Stimulated activated naive CD8-positive, alpha-beta T cell treated with anti-CD3 and anti-CD28 coated beads, Interleukin-15, Interleukin-2, amounts not matched to agents 100 ng/mL and 50 ng/mL, for 24 hours (primary cell): ENCODE measurements at regions not wholly inside any gene's neighbourhood (a gene's known extent, or its start where the extent isn't known, plus 50 kb on each side); places are given as distances from the start of the nearest gene placed in this dataset.
"Not testable (repeated sequence)": the region's sequence is repeated elsewhere in the genome, so short reads cannot be mapped to it uniquely, and the experiment has no call there.

Source experiments
- H3K27ac Mint-ChIP-seq: one replicate; pipeline ENCODE4 v1.8.0; 2021; ENCODE audit warnings: mild to moderate bottlenecking, mixed read lengths
- H3K27me3 Mint-ChIP-seq: one replicate; pipeline ENCODE4 v1.8.0; 2021; ENCODE audit warnings: mixed read lengths
- H3K36me3 Mint-ChIP-seq: one replicate; pipeline ENCODE4 v1.8.0; 2021; ENCODE audit warnings: low read depth, mixed read lengths
- H3K4me1 Mint-ChIP-seq: one replicate; pipeline ENCODE4 v1.8.0; 2021; ENCODE audit warnings: low read depth, mixed read lengths
- H3K4me3 Mint-ChIP-seq: one replicate; pipeline ENCODE4 v1.8.0; 2021; ENCODE audit warnings: mild to moderate bottlenecking, mixed read lengths
- H3K9me3 Mint-ChIP-seq: one replicate; pipeline ENCODE4 v1.8.0; 2021; ENCODE audit warnings: mixed read lengths

DNA sequence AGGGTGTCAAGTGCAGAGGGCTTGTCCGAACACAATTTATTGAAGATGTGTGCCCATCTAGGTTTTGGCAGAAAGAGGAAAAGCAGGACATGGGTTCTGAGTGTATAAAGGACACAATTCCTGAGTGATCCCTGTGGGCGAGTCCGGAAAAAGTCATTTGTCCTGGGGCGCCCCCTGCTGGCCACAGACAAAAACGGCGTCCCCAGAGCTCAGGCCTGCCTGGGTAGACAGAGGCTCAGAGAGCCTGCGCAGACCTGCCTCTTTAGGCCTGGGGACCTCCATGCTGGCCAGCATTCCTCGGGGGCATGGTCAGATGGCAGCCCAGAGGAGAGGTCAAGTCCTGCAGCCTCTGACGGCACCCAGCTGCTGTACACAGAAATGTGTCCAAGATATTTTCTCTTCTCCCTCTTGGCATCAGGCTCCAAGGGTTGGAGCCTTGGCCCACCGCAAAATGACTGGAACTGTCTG, 65.5 kb upstream of the LRP8 start:
- H3K4me3 Mint-ChIP-seq = no peak overlapping the region
- H3K4me1 Mint-ChIP-seq = no peaks in the 10 kb centered on the region
- H3K36me3 Mint-ChIP-seq = no peaks in the 10 kb centered on the region
- no peak overlapping the region for H3K27ac Mint-ChIP-seq
- H3K9me3 Mint-ChIP-seq = no peaks in the 10 kb centered on the region
- H3K27me3 Mint-ChIP-seq = no peaks in the 10 kb centered on the region

DNA sequence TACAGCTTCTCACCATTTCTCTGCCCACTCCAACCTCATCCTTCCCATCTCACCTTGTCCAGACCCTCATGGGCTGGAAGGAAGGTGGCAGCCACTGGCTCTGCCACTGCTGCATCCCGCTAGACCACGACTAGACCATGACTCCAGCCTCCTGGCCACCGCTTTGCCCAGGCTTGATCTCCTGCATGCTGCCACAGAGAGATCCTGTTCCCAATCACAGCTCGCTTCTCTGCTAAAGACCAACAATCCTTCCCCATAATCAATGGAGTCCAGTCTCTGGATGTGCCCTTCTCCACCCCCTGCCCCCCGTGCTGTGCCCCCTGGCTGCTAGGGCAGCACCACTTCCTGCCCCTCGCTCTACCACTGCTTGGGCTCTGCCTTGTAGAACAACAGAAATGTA, 64.9 kb upstream of the DMRTB1 start:
- Mint-ChIP-seq H3K27me3 (no peaks in the 10 kb centered on the region), H3K36me3 (no peaks in the 10 kb centered on the region), H3K27ac (no peak overlapping the region), H3K4me3 (no peak overlapping the region), H3K9me3 (no peaks in the 10 kb centered on the region), H3K4me1 (no peaks in the 10 kb centered on the region)

DNA sequence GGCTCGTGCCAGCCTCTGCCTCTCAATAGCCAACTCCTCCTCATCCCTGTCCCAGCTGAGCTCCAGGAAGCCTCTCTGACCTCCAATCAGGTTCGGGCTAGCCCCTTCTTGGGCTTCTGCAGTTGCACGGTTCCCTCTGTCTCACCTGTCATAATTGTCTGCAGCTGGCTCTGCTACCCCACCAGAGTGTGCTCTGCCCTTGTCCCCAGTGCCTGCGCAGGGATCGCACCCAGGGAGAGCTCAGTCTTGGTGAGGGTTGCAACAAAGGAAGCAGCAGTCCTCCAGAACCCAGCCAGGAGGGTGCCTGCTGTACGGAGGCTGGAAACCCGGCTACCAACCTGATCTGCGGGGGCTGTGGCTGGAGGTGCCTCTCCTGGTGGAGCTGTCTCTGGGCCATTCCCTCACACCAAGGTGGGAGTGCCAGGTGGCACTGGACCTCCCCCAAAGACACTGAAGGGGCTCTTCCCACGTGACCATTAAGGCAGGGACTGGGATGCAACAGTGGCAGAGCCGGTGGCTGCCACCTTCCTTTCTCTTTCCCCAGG, 63.5 kb upstream of the DMRTB1 start:
- H3K4me3 Mint-ChIP-seq = no peak overlapping the region
- H3K27ac Mint-ChIP-seq = no peak overlapping the region

DNA sequence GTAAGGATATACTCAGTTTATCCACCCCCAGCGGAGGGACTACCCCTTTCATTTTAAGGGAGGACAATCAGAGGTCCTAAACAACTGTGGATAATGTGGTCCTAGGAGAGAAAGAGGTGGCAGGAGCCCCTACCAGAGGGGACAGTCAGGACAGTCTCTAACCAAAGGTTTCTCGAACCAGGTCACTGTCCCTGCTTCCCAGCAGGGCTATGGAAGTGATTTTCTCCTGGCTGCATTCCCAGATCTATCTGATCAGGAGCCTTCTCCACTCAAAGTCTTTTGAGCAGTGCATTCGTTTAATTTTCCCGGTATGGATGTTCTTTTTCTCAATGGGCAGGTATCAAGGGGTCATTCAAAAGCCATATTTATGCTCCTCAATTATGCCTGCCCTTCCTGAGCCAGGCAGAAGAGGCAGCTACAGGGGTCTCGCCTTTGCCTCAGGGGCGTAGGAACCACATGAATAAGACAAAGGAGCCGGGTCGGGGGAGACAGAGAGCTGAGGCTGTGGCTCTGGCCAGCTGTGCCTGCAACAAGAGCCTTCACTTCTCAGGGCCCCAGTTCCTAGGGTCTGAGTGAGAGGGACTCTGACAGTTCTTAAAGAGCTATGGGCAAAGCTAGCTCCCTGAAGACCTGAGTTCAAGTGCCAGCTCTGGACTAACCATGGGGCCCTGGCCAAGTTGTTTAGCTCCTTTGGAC, 62.5 kb upstream of the DMRTB1 start:
- no peaks in the 10 kb centered on the region for H3K9me3 Mint-ChIP-seq
- H3K27ac Mint-ChIP-seq = no peak overlapping the region
- no peaks in the 10 kb centered on the region for H3K4me1 Mint-ChIP-seq
- no peaks in the 10 kb centered on the region for H3K27me3 Mint-ChIP-seq
- H3K36me3 Mint-ChIP-seq = no peaks in the 10 kb centered on the region
- H3K4me3 Mint-ChIP-seq = no peak overlapping the region

More for the DNA sequence above, 63.5 kb upstream of the DMRTB1 start:
- Mint-ChIP-seq H3K4me1 (no peaks in the 10 kb centered on the region), H3K36me3 (no peaks in the 10 kb centered on the region), H3K27me3 (no peaks in the 10 kb centered on the region), H3K9me3 (no peaks in the 10 kb centered on the region)

DNA sequence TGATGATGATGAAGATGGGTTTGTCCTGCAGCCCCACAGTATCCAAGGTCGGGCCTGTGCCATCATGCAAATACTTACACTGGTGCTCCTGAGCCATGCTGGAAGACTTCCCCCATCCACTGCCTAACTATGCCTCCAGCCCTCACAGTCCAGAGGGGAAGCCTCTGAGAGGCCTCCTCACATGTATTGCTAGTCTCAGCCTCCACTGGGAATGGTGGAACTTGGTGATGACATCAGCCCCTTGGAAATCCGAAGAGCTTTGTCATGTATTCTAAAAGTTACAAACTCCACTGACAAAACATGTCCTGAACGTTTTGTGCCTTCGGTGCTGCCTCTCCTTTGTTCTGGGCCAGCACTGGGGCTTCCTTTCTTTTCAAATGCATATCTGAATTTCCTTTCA, 61.1 kb upstream of the DMRTB1 start:
- Mint-ChIP-seq H3K4me3 (no peak overlapping the region), H3K36me3 (no peaks in the 10 kb centered on the region), H3K27ac (no peak overlapping the region), H3K9me3 (no peaks in the 10 kb centered on the region), H3K4me1 (no peaks in the 10 kb centered on the region), H3K27me3 (no peaks in the 10 kb centered on the region)

DNA sequence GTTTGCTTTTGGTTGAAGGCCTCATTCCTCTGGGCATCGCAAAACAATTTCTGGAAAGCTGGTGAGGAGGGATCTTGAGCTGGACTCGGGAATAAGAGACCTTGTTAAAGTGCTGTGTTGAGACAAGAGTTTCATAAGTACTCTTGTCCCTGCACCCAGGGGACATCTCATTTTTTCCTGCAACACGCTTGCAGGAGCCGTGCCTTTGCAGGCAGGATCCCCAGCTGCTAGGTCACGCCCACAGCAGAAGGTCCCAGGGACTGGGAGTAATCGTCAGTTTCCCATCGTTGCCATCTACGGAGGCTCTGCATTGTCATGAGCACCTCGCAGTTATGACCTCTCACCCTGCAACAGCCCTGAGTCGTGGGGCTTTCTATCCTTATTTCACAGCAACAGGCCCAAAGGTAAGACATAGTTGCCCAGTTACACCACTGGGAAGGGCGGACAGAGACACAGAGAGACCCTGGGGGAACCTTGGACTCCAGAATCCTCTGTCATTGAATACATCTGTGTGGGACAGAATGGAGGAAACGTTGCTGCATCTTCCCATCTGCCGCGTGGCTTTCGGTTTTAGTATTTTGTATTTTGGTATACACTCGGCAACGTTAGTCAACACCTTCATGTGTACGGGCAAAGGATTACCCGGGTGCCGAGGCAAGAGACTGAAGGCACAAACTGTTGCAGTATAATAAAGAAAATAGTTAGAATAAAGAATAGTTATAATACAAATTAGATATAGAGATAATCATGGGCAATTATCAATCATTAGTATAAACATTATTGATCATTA, 60.4 kb upstream of the DMRTB1 start:
- Mint-ChIP-seq H3K36me3 (no peaks in the 10 kb centered on the region), H3K4me1 (no peaks in the 10 kb centered on the region), H3K27me3 (no peaks in the 10 kb centered on the region), H3K4me3 (no peak overlapping the region), H3K27ac (no peak overlapping the region), H3K9me3 (no peaks in the 10 kb centered on the region)

DNA sequence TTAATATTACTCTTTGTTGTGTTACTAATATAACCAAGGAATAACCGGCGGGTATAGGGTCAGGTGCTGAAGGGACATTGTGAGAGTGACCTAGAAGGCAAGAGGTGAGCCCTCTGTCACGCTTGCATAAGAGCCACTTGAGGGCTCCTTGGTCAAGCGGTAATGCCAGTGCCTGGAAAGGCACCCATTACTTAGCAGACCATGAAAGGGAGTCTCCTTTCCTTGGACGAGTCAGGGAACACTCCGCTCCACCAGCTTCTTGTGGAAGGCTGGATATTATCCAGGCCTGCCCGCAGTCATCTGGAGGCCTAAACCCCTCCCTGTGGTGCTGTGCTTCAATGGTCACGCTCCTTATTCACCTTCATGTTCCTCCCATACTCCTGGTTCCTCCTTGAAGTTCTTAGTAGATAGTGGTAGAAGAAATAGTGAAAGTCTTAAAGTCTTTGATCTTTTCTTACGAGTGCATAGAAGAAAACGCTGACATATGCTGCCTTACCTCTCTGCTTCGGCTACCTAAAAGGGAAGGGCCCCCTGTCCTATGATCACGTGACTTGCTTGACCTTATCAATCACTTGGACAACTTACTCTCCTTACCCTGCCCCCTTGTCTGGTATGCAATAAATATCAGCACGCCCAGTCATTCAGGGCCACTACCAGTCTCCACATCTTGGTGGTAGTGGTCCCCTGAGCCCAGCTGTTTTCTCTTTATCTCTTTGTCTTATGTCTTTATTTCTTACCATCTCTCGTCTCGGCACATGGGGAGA, 59.6 kb upstream of the DMRTB1 start:
- not testable (repeated sequence) for H3K4me3 Mint-ChIP-seq, H3K27ac Mint-ChIP-seq, H3K36me3 Mint-ChIP-seq, H3K9me3 Mint-ChIP-seq, H3K27me3 Mint-ChIP-seq, H3K4me1 Mint-ChIP-seq

DNA sequence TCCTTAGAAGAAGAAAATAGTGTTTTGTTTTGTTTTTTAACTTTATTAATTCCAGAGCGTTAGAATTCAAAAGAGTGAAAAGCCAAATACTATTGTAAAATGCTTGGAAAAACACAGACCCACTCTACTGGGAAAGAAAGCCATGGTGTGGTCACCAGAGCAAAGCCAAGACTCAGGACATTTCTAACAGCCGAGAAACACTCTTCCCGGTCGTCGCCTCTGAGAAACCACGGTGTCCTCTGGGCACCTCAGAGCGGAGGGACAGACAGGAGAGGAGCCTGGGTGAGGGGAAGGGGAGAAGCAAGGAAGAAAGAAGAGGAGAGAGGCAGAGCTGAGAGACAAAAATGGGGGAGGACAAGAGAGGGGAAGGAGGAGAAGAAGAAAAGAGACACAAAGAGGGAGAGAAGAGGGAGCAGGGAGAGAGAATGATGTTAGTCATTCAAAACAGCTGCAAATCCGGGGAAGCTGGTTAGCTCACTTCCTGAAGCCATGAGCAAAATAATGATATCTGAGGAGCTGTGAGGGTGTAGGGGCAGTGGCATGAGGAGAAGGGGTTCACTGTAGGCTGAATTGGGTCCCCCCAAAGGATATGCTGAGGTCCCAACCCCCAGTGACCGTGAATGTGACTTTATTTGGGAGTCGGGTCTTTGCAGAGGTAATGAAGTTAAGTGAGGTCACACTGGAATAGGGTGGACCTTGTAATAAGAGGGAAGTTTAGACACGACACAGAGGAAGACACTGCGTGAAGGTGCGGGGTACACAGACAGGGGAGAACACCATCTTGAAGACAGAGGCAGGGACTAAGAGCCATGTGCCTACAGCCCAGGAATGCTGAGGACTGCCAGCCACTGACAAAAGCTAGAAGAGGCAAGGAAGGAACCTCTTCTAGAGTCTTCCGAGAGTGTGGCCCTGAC, 58.2 kb upstream of the DMRTB1 start:
- Mint-ChIP-seq H3K27ac (no peak overlapping the region), H3K4me3 (no peak overlapping the region), H3K36me3 (no peaks in the 10 kb centered on the region), H3K4me1 (no peaks in the 10 kb centered on the region), H3K27me3 (no peaks in the 10 kb centered on the region), H3K9me3 (no peaks in the 10 kb centered on the region)

DNA sequence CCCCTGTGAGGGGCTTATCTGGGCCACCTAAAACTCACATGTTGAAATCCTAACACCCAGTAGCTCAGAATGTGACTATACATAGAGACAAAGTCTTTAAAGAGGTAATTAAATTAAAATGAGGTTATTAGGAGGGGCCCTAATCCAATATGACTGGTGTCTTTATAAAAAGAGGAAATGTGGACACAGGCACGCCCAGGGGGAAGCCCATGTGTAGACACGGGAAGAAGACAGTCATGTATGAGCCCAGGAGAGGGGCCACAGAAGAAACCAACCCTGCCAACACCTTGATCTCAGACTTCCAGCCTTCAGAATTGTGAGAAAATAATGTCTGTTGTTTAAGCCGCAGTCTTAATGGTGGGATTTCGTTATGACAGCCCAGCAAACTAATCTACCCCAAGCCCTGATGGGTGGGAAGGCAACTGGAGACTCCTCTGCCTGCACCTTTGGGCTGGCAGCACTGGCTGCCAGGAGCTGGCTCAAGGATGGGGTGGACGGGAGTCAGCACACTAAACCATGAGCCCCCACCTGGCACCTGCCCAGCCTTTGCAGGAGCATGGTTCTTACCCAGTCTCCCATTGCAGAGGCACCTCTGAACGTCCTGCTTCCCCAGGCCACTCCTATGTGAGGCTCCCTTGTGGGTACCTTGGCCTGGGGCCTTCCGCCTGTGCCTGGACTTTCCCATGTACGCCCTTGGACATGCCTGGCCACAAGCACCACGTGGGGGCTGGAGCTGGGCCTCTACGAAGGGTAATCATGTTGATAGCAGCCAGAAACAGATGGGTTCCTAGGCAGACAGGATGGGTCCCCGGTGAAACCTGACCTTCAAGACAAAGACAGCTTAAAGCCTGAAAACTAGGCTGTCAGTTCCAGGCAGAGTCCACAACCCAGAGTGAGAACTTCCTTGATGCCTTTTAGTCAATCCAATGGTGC, 57.1 kb upstream of the DMRTB1 start:
- H3K36me3 Mint-ChIP-seq = no peaks in the 10 kb centered on the region
- no peaks in the 10 kb centered on the region for H3K4me1 Mint-ChIP-seq
- H3K27ac Mint-ChIP-seq = no peak overlapping the region
- H3K27me3 Mint-ChIP-seq = no peaks in the 10 kb centered on the region
- H3K9me3 Mint-ChIP-seq = no peaks in the 10 kb centered on the region
- H3K4me3 Mint-ChIP-seq = no peak overlapping the region

DNA sequence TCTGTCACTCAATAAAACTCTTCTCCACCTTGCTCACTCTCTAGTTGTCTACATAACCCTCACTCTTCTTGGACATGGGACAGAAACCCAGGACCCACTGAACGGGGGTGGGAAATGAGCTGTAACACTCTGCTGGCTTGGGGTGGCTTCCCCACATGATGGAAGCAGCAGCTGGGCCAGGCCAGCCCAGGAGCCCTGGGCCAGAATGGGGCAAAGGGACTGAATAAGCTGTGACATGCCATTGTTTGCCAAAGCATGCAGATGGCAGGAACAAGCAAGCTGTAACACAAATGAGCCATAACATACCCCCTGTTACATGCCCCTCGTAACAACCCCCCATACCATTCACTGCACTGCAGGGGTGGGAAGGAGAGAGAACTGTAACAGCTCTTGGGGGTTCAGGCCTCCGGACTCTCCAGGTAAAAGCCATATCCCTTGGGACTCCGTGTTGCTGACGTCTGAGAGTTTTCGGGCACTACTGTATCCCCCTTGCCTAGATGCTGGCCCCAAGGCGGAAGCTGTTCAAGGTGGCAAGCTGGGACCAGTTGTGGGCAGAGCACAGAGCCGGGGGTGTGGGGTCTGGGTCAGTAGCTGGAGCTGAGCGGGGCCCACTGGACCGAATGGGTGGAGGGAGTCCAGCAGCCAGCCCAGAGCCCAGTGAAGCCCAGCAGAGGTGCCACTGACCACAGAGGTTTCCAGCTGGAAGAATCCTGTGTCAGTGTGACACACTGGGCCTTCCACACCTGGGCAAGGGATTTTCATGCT, 56.1 kb upstream of the DMRTB1 start:
- H3K9me3 Mint-ChIP-seq = no peaks in the 10 kb centered on the region
- H3K4me3 Mint-ChIP-seq = no peak overlapping the region
- no peaks in the 10 kb centered on the region for H3K36me3 Mint-ChIP-seq
- no peaks in the 10 kb centered on the region for H3K27me3 Mint-ChIP-seq
- H3K27ac Mint-ChIP-seq = peak overlapping the region; percentile 5
- no peaks in the 10 kb centered on the region for H3K4me1 Mint-ChIP-seq

DNA sequence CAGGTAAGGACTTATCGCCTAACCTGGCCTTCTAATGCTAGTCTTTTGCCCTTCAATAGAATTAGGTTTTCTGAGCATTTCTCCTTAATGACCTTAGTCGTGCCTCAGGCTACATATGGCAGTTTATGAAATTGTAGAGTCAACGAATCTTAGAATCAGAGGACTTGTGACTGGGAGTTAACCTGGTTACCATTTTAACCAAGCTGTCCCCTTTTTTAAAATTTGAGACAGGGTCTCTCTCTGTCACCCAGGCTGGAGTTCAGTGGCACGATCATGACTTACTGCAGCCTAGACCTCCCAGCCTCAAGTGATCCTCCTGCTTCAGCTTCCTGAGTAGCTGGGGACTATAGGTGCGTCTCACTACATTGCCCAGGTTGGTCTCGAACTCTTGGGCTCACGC, 53.5 kb upstream of the DMRTB1 start:
- H3K27me3 Mint-ChIP-seq = no peaks in the 10 kb centered on the region
- H3K9me3 Mint-ChIP-seq = no peaks in the 10 kb centered on the region
- no peak overlapping the region for H3K27ac Mint-ChIP-seq
- no peak overlapping the region for H3K4me3 Mint-ChIP-seq
- H3K36me3 Mint-ChIP-seq = no peaks in the 10 kb centered on the region
- peaks cover 12% of the 10 kb centered on the region for H3K4me1 Mint-ChIP-seq

DNA sequence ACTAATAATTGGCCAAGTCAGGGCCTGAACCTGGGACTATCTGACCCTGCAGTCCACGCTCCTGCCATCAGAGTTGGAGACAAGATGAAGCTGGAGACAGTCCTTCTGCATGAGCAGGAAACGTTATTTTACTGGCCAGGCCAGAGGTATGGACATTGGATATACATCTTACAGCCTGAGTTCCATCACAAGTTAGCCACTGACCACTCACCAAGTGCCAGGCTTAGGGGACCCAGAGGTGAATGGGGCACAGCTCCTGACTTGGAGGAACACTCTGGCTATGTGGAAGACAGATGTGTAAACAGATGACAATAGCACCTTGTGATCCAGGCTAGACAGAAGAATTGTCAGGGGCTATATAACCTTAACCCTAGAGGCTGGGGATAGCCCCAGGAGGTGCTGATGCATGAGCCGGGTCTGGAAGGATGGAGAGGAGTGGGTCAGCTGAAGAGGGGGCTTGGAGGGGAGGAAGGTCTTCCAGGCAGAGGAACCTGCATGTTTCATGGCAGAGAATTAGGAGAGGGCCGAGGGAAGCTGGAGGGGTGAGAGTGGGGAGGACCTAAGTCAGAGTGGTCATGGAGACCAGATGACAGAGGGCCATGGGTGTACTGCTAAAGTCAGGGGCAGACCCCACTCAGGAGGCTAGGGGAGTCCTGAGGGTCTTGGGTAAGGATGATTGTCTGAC, 52.5 kb upstream of the DMRTB1 start:
- Mint-ChIP-seq H3K4me3 (no peak overlapping the region), H3K4me1 (peaks cover 22% of the 10 kb centered on the region)

More for the DNA sequence above, 52.5 kb upstream of the DMRTB1 start:
- H3K36me3 Mint-ChIP-seq = no peaks in the 10 kb centered on the region
- H3K27me3 Mint-ChIP-seq = no peaks in the 10 kb centered on the region
- H3K9me3 Mint-ChIP-seq = no peaks in the 10 kb centered on the region
- H3K27ac Mint-ChIP-seq = no peak overlapping the region
